ENCODE measurements at regions not wholly inside any gene's neighbourhood (a gene's known extent, or its start where the extent isn't known, plus 50 kb on each side); places are given as distances from the start of the nearest gene placed in this dataset.

GRCh38 chr19:31567776-31568175 lies 218.5 kb upstream of the TSHZ3 start:
- TF ChIP-seq ELK1 (IDR thresholded peaks at IDR 0.05; ENCODE audit: low read depth, low read length) (no peak), CTCF (IDR thresholded peaks at IDR 0.05) (no peak), EHF (CRISPR knock-in tag; IDR thresholded peaks at IDR 0.05) (no peak), E2F6 (IDR thresholded peaks at IDR 0.05; ENCODE audit: borderline replicate concordance, low read depth) (no peak), PHF8 (IDR thresholded peaks at IDR 0.05; ENCODE audit: borderline replicate concordance, low read depth) (no peak), POLR2A (IDR thresholded peaks at IDR 0.05; ENCODE audit: low read length) (no peak), BHLHE40 (IDR thresholded peaks at IDR 0.05; ENCODE audit: low read depth, low read length) (no peak), REST (IDR thresholded peaks at IDR 0.05) (no peak), RAD21 (conservative IDR thresholded peaks at IDR 0.05 in 1 of 2, IDR thresholded peaks at IDR 0.05 in 1 of 2) (no peak), EP300 (IDR thresholded peaks at IDR 0.05) (no peak), RFX5 (IDR thresholded peaks at IDR 0.05) (no peak), CEBPB (IDR thresholded peaks at IDR 0.05) (no peak)

Measured in A549 (cell line).